Ishikawa (cell line): ENCODE measurements at regions not wholly inside any gene's neighbourhood (a gene's known extent, or its start where the extent isn't known, plus 50 kb on each side); places are given as distances from the start of the nearest gene placed in this dataset.

Experiments
- CEBPB ChIP-seq: IDR thresholded peaks from 2 replicates; pipeline ENCODE4 v1.6.1; 2012
- CREB1 ChIP-seq: IDR thresholded peaks from 2 replicates; pipeline ENCODE4 v1.6.1; 2012; ENCODE audit warnings: low read depth
- EGR1 ChIP-seq: IDR thresholded peaks from 2 replicates; pipeline ENCODE4 v1.6.1; 2012
- EP300 ChIP-seq: IDR thresholded peaks from 2 replicates; pipeline ENCODE4 v1.6.1; 2012; ENCODE audit warnings: borderline replicate concordance
- FOXM1 ChIP-seq: IDR thresholded peaks from 2 replicates; pipeline ENCODE4 v1.6.1; 2012; ENCODE audit warnings: low read depth, borderline replicate concordance
- MAX ChIP-seq: IDR thresholded peaks from 2 replicates; pipeline ENCODE4 v1.6.1; 2012
- NFIC ChIP-seq: IDR thresholded peaks from 2 replicates; pipeline ENCODE4 v1.6.1; 2012
- RAD21 ChIP-seq: IDR thresholded peaks from 2 replicates; pipeline ENCODE4 v1.6.1; 2012; ENCODE audit warnings: low read depth
- REST ChIP-seq: IDR thresholded peaks from 2 replicates; pipeline ENCODE4 v1.6.1; 2012; ENCODE audit warnings: low read depth, mild to moderate bottlenecking
- TAF1 ChIP-seq: IDR thresholded peaks from 2 replicates; pipeline ENCODE4 v1.6.1; 2012; ENCODE audit warnings: low read depth, mild to moderate bottlenecking
- TCF12 ChIP-seq: IDR thresholded peaks from 2 replicates; pipeline ENCODE4 v1.6.1; 2012; ENCODE audit warnings: low read depth
- TEAD4 ChIP-seq: IDR thresholded peaks from 2 replicates; pipeline ENCODE4 v1.6.1; 2012
- USF1 ChIP-seq: IDR thresholded peaks from 2 replicates; pipeline ENCODE4 v1.6.1; 2012
- YY1 ChIP-seq: IDR thresholded peaks from 2 replicates; pipeline ENCODE4 v1.6.1; 2012; ENCODE audit warnings: low read depth
- ZBTB7A ChIP-seq: IDR thresholded peaks from 2 replicates; pipeline ENCODE4 v1.6.1; 2012; ENCODE audit warnings: low read depth

- TF ChIP-seq CEBPB = no peak
- no peak for TF ChIP-seq USF1
- TF ChIP-seq EP300 = no peak
- no peak for TF ChIP-seq CREB1
- no peak for TF ChIP-seq RAD21
- no peak for TF ChIP-seq FOXM1
- TF ChIP-seq TEAD4 = no peak
- TF ChIP-seq MAX = no peak
- TF ChIP-seq NFIC = no peak
- TF ChIP-seq TCF12 = no peak
- no peak for TF ChIP-seq ZBTB7A
- no peak for TF ChIP-seq YY1
- no peak for TF ChIP-seq EGR1
- TF ChIP-seq TAF1 = no peak
- TF ChIP-seq REST = no peak
Observed at GRCh38 chr18:26746398-26746797, 119.1 kb downstream of the AQP4 start.

GRCh38 chr18:26745288-26746181 lies 120.0 kb downstream of the AQP4 start:
- TF ChIP-seq MAX (no peak), FOXM1 (no peak), CREB1 (no peak), EGR1 (no peak), RAD21 (no peak), TAF1 (no peak), CEBPB (no peak), REST (no peak)

- TF ChIP-seq TAF1 (no peak), CEBPB (no peak), YY1 (no peak), USF1 (no peak), TCF12 (no peak), EGR1 (no peak), ZBTB7A (no peak), CREB1 (no peak), TEAD4 (no peak), EP300 (no peak)
Observed at GRCh38 chr18:26741758-26742157, 123.7 kb downstream of the AQP4 start.

- TF ChIP-seq TEAD4 (no peak), CEBPB (no peak), EGR1 (no peak), NFIC (no peak), FOXM1 (no peak), EP300 (no peak), USF1 (no peak)
Observed at GRCh38 chr18:26741048-26741447, 124.5 kb downstream of the AQP4 start.

- TF ChIP-seq CREB1 (no peak), MAX (no peak), USF1 (no peak), RAD21 (no peak), EP300 (no peak), NFIC (no peak), TCF12 (no peak), FOXM1 (no peak), EGR1 (no peak), REST (no peak), TAF1 (no peak), ZBTB7A (no peak), TEAD4 (no peak), CEBPB (no peak), YY1 (no peak)
Observed at GRCh38 chr18:26740396-26740795, 125.1 kb downstream of the AQP4 start.
